Stomach (tissue), 8 donors: ENCODE measurements at regions not wholly inside any gene's neighbourhood (a gene's known extent, or its start where the extent isn't known, plus 50 kb on each side); places are given as distances from the start of the nearest gene placed in this dataset.

Experiments
- DNase-seq, 2 donors: peaks; one replicate each; pipeline versions ENCODE4 v3.0.0 to v3.0.0-alpha.2; 2013 to 2019
- H3K27ac ChIP-seq, 5 donors: fragments of 200-600 bp in 4 of 5; sonication (generic) in 4 of 5; one replicate each; pipeline ENCODE4 v1.5.1; 2013 to 2019; ENCODE audit warnings: mild to moderate bottlenecking in 1 of 5, moderate library complexity in 1 of 5
- H3K27me3 ChIP-seq, 3 donors: fragments of 200-600 bp; sonication (generic); one replicate each; pipeline ENCODE4 v1.5.1; 2017 to 2019; ENCODE audit warnings: mixed run types in 1 of 3
- H3K36me3 ChIP-seq, 4 donors: fragments of 200-600 bp; sonication (generic); 1 replicate in 3 of 4; 2 replicates in 1 of 4; pipeline ENCODE4 v1.5.1; 2016 to 2019
- H3K4me1 ChIP-seq, 4 donors: fragments of 200-600 bp; sonication (generic); one replicate each; pipeline ENCODE4 v1.5.1; 2016 to 2019
- H3K4me3 ChIP-seq, 4 donors: fragments of 200-600 bp; sonication (generic) in 3 of 4; one replicate each; pipeline ENCODE4 v1.5.1; 2016 to 2019; ENCODE audit warnings: mild to moderate bottlenecking in 1 of 4
- H3K9me3 ChIP-seq, 4 donors: fragments of 200-600 bp; sonication (generic); one replicate each; pipeline ENCODE4 v1.5.1; 2016 to 2019
- CTCF ChIP-seq, 7 experiments: fragments of 450-650 bp in 4 of 7; fragments of 200-600 bp in 3 of 7; sonication (generic) in 3 of 7; IDR thresholded peaks; one replicate each; pipeline ENCODE4 v1.5.1; 2016 to 2019; ENCODE audit warnings: antibody characterized with exemption in 7 of 7, control low read depth in 2 of 7, mild to moderate bottlenecking in 1 of 7
- EP300 ChIP-seq: sonication (generic); formaldehyde crosslinking; IDR thresholded peaks from one replicate; pipeline ENCODE4 v1.6.1; 2017; ENCODE audit warnings: antibody characterized with exemption
- POLR2A ChIP-seq, 4 donors: fragments of 450-650 bp; IDR thresholded peaks; one replicate each; pipeline ENCODE4 v1.6.1; 2016; ENCODE audit warnings: antibody characterized with exemption in 4 of 4, control low read depth in 2 of 4, mild to moderate bottlenecking in 1 of 4, moderate library complexity in 1 of 4
- POLR2AphosphoS5 ChIP-seq, 3 donors: sonication (generic); formaldehyde crosslinking; IDR thresholded peaks; one replicate each; pipeline ENCODE4 v1.6.1; 2016; ENCODE audit warnings: antibody characterized with exemption in 3 of 3
- WGBS, 5 donors: extraction: QIAGEN DNeasy Blood & Tissue Kit in 3 of 5; methylation state at CpG; one replicate each; pipeline versions ENCODE4 v1.1.5 to v1.1.7; 2013 to 2018; 5-methylcytosine and 5-hydroxymethylcytosine counted together
- intact Hi-C: fragments of 100-400 bp; cut with DNase I; formaldehyde crosslinking; loops from one replicate; pipeline ENCODE4 v1.15.1; 2023; ENCODE audit warnings: low total_unique reads
- donor health status: healthy with polysubstance abuse.
- donor health status: Bipolar disorder and iron deficiency.
- donor health status: healthy.

- Histone ChIP-seq H3K4me1 (peaks cover 0 to 11% (median 0%) of the 10 kb centered on the region in 4 donors), H3K27me3 (no peaks in the 10 kb centered on the region), H3K4me3 (no peak overlapping the region), H3K27ac (no peak overlapping the region), H3K36me3 (no peaks in the 10 kb centered on the region), H3K9me3 (peaks cover 0 to 3% (median 0%) of the 10 kb centered on the region in 4 donors)
- intact Hi-C loops, result no loop called here
- DNase-seq, result no peak
- no peak for TF ChIP-seq POLR2AphosphoS5 (IDR thresholded peaks at IDR 0.05)
- no peak for TF ChIP-seq POLR2A (IDR thresholded peaks at IDR 0.05)
Observed at GRCh38 chr10:8640878-8641277, 586.4 kb downstream of the GATA3 start.

GRCh38 chr10:8656261-8656660 lies 601.8 kb downstream of the GATA3 start:
- intact Hi-C loops, result no loop called here
- Histone ChIP-seq H3K4me3 (no peak overlapping the region), H3K4me1 (no peaks in the 10 kb centered on the region), H3K27ac (no peak overlapping the region), H3K9me3 (no peaks in the 10 kb centered on the region), H3K27me3 (no peaks in the 10 kb centered on the region), H3K36me3 (no peaks in the 10 kb centered on the region)
- TF ChIP-seq CTCF (IDR thresholded peaks at IDR 0.05) (no peak), EP300 (no peak), POLR2AphosphoS5 (IDR thresholded peaks at IDR 0.05) (no peak), POLR2A (IDR thresholded peaks at IDR 0.05) (no peak)
- 82 to 90% (median 85%) methylated on average over 4 of the region's 4 CpGs for WGBS, 5 donors
- no peak for DNase-seq

- DNase-seq, result no peak
- 31 to 51% (median 34%) methylated on average over 2 of the region's 2 CpGs for WGBS, 5 donors
- no peak overlapping the region for H3K27ac ChIP-seq
- intact Hi-C loops, result no loop called here
- H3K27me3 ChIP-seq, result no peaks in the 10 kb centered on the region
- TF ChIP-seq CTCF (IDR thresholded peaks at IDR 0.05) (no peak), EP300 (no peak), POLR2A (IDR thresholded peaks at IDR 0.05) (no peak), POLR2AphosphoS5 (IDR thresholded peaks at IDR 0.05) (no peak)
- H3K36me3 ChIP-seq, result no peaks in the 10 kb centered on the region
- no peaks in the 10 kb centered on the region for H3K9me3 ChIP-seq
- no peak overlapping the region for H3K4me3 ChIP-seq
- H3K4me1 ChIP-seq, result no peaks in the 10 kb centered on the region
Observed at GRCh38 chr10:8659982-8660381, 605.5 kb downstream of the GATA3 start.

GRCh38 chr10:8661886-8662285 lies 607.4 kb downstream of the GATA3 start:
- no peaks in the 10 kb centered on the region for H3K4me1 ChIP-seq
- no peak overlapping the region for H3K4me3 ChIP-seq
- intact Hi-C loops, result no loop called here
- DNase-seq, result no peak
- TF ChIP-seq EP300 (no peak), CTCF (IDR thresholded peaks at IDR 0.05) (no peak), POLR2AphosphoS5 (IDR thresholded peaks at IDR 0.05) (no peak), POLR2A (IDR thresholded peaks at IDR 0.05) (no peak)
- 77 to 85% (median 83%) methylated on average over 3 of the region's 3 CpGs for WGBS, 5 donors
- no peaks in the 10 kb centered on the region for H3K9me3 ChIP-seq
- no peak overlapping the region for H3K27ac ChIP-seq
- no peaks in the 10 kb centered on the region for H3K36me3 ChIP-seq
- no peaks in the 10 kb centered on the region for H3K27me3 ChIP-seq

GRCh38 chr10:8663131-8663530 lies 608.6 kb downstream of the GATA3 start:
- no peak for DNase-seq
- Histone ChIP-seq H3K27ac (no peak overlapping the region), H3K9me3 (no peaks in the 10 kb centered on the region), H3K4me3 (no peak overlapping the region), H3K27me3 (no peaks in the 10 kb centered on the region), H3K4me1 (no peaks in the 10 kb centered on the region), H3K36me3 (no peaks in the 10 kb centered on the region)
- intact Hi-C loops, result no loop called here
- 64 to 72% (median 70%) methylated on average over 2 of the region's 2 CpGs for WGBS, 5 donors
- TF ChIP-seq POLR2AphosphoS5 (IDR thresholded peaks at IDR 0.05) (no peak), CTCF (IDR thresholded peaks at IDR 0.05) (no peak), POLR2A (IDR thresholded peaks at IDR 0.05) (no peak)
